Peyer's patch (tissue), 4 donors: ENCODE measurements at regions not wholly inside any gene's neighbourhood (a gene's known extent, or its start where the extent isn't known, plus 50 kb on each side); places are given as distances from the start of the nearest gene placed in this dataset.

Experiments used
- DNase-seq, 3 donors: peaks; one replicate each; pipeline ENCODE4 v3.0.0-alpha.2; 2017 to 2019
- H3K27ac ChIP-seq, 4 donors: fragments of 200-600 bp; sonication (generic); one replicate each; pipeline ENCODE4 v1.5.1; 2016 to 2019
- H3K27me3 ChIP-seq, 2 donors: fragments of 200-600 bp; sonication (generic); one replicate each; pipeline ENCODE4 v1.5.1; 2019
- H3K36me3 ChIP-seq, 3 donors: fragments of 200-600 bp; sonication (generic); one replicate each; pipeline ENCODE4 v1.5.1; 2016 to 2019
- H3K4me1 ChIP-seq, 4 donors: fragments of 200-600 bp; sonication (generic); one replicate each; pipeline ENCODE4 v1.5.1; 2016 to 2019
- H3K4me3 ChIP-seq, 4 donors: fragments of 200-600 bp; sonication (generic); 1 replicate in 3 of 4; 2 replicates in 1 of 4; pipeline ENCODE4 v1.5.1; 2016 to 2019; ENCODE audit warnings: mild to moderate bottlenecking in 1 of 4
- H3K9me3 ChIP-seq, 4 donors: fragments of 200-600 bp; sonication (generic); one replicate each; pipeline ENCODE4 v1.5.1; 2016 to 2019; ENCODE audit warnings: mild to moderate bottlenecking in 1 of 4
- CTCF ChIP-seq, 6 experiments: fragments of 450-650 bp in 4 of 6; fragments of 200-600 bp in 2 of 6; sonication (generic) in 1 of 6; IDR thresholded peaks; one replicate each; pipeline ENCODE4 v1.5.1; 2017 to 2019; ENCODE audit warnings: antibody characterized with exemption in 6 of 6, mild to moderate bottlenecking in 3 of 6, moderate library complexity in 1 of 6
- POLR2A ChIP-seq, 2 donors: fragments of 450-650 bp; IDR thresholded peaks; one replicate each; pipeline ENCODE4 v1.5.1; 2017; ENCODE audit warnings: antibody characterized with exemption in 2 of 2, mild to moderate bottlenecking in 2 of 2, moderate library complexity in 2 of 2

GRCh38 chr10:128217136-128217535 is 90.9 kb upstream of the MKI67 start:
- H3K4me1 ChIP-seq, result no peaks in the 10 kb centered on the region
- H3K27ac ChIP-seq, result no peak overlapping the region
- no peaks in the 10 kb centered on the region for H3K36me3 ChIP-seq
- TF ChIP-seq CTCF (IDR thresholded peaks at IDR 0.05) (no peak), POLR2A (IDR thresholded peaks at IDR 0.05) (no peak)
- H3K27me3 ChIP-seq, result no peaks in the 10 kb centered on the region
- H3K4me3 ChIP-seq, result no peak overlapping the region
- no peak for DNase-seq
- H3K9me3 ChIP-seq, result no peaks in the 10 kb centered on the region

GRCh38 chr10:128218161-128218560 is 91.9 kb upstream of the MKI67 start:
- no peak overlapping the region for H3K4me3 ChIP-seq
- no peaks in the 10 kb centered on the region for H3K27me3 ChIP-seq
- H3K36me3 ChIP-seq, result no peaks in the 10 kb centered on the region
- DNase-seq, result no peak
- no peak overlapping the region for H3K27ac ChIP-seq
- TF ChIP-seq POLR2A (IDR thresholded peaks at IDR 0.05), result no peak
- no peak for TF ChIP-seq CTCF (IDR thresholded peaks at IDR 0.05)
- H3K4me1 ChIP-seq, result no peaks in the 10 kb centered on the region
- no peaks in the 10 kb centered on the region for H3K9me3 ChIP-seq

- Histone ChIP-seq H3K36me3 (no peaks in the 10 kb centered on the region), H3K4me1 (no peaks in the 10 kb centered on the region), H3K27me3 (no peaks in the 10 kb centered on the region), H3K4me3 (no peak overlapping the region), H3K9me3 (no peaks in the 10 kb centered on the region), H3K27ac (no peak overlapping the region)
- no peak for DNase-seq
- TF ChIP-seq POLR2A (IDR thresholded peaks at IDR 0.05), result no peak
- TF ChIP-seq CTCF (IDR thresholded peaks at IDR 0.05), result no peak
These were observed 93.1 kb upstream of the MKI67 start for GRCh38 chr10:128219295-128219694.

GRCh38 chr10:128220021-128220420 is 93.8 kb upstream of the MKI67 start:
- no peak for DNase-seq

GRCh38 chr10:128221117-128221516 is 94.9 kb upstream of the MKI67 start:
- Histone ChIP-seq H3K4me1 (no peaks in the 10 kb centered on the region), H3K9me3 (no peaks in the 10 kb centered on the region), H3K4me3 (no peak overlapping the region), H3K36me3 (no peaks in the 10 kb centered on the region), H3K27ac (no peak overlapping the region), H3K27me3 (no peaks in the 10 kb centered on the region)
- no peak for DNase-seq
- TF ChIP-seq POLR2A (IDR thresholded peaks at IDR 0.05) (no peak), CTCF (IDR thresholded peaks at IDR 0.05) (no peak)

More at GRCh38 chr10:128220021-128220420, 93.8 kb upstream of the MKI67 start:
- Histone ChIP-seq H3K27me3 (no peaks in the 10 kb centered on the region), H3K36me3 (no peaks in the 10 kb centered on the region), H3K4me1 (no peaks in the 10 kb centered on the region), H3K9me3 (no peaks in the 10 kb centered on the region), H3K4me3 (no peak overlapping the region), H3K27ac (no peak overlapping the region)
- no peak for TF ChIP-seq POLR2A (IDR thresholded peaks at IDR 0.05)
- no peak for TF ChIP-seq CTCF (IDR thresholded peaks at IDR 0.05)

GRCh38 chr10:128221807-128222206 is 95.6 kb upstream of the MKI67 start:
- Histone ChIP-seq H3K4me3 (no peak overlapping the region), H3K27ac (no peak overlapping the region), H3K9me3 (no peaks in the 10 kb centered on the region), H3K36me3 (no peaks in the 10 kb centered on the region), H3K27me3 (no peaks in the 10 kb centered on the region), H3K4me1 (no peaks in the 10 kb centered on the region)
- DNase-seq, result no peak
- TF ChIP-seq POLR2A (IDR thresholded peaks at IDR 0.05), result no peak
- TF ChIP-seq CTCF (IDR thresholded peaks at IDR 0.05), result no peak
